NOMO-1 treated with DMSO at 0.1 percent for 48 hours (cell line): ENCODE measurements at regions not wholly inside any gene's neighbourhood (a gene's known extent, or its start where the extent isn't known, plus 50 kb on each side); places are given as distances from the start of the nearest gene placed in this dataset.

Source experiments
- DNase-seq: peaks from one replicate; lab custom pipeline; 2025; ENCODE audit not compliant: unreplicated experiment; lab: John Stamatoyannopoulos, UW

DNA sequence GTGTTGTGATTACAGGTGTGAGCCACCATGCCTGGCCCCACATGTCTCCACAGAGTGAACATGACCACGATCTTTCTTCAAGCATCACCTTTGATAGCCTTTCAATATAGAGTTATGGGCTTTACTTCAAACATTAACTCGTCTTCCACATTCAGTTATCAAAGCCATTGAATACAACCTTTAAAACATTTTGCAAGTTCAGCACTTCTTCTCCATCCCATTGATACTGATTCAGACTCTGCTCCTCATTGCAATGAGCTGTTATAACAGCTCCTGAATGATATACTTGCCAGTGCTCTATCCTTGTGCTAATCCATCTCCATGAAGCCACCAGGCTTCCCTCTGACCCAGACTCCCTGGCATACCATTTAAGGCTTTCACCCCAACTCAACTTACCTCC is 223.5 kb upstream of the EEA1 start:
- DNase-seq, result no peak

DNA sequence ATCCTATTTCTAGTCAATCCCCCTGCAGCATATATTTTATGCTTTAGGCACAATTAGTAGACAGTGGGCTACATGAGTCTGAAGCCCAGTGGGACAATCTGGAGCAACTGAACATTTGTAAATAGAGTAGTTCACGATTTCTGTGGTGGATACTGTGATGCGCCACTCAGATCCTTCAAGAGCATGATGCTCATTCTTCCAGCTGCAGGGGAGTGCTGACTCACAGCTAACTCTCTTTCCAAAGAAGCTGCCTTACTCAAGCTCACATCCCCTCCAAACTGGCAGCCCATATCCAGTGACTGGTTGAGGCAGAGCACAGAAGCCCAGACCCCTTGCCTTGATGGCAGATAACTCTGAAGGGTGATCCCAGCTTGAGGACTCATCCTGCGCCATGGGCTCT is 224.2 kb upstream of the EEA1 start:
- no peak for DNase-seq

- DNase-seq, result no peak
Measured at GRCh38 chr12:93154096-93154728, 223.5 kb upstream of the NUDT4 start.

DNA sequence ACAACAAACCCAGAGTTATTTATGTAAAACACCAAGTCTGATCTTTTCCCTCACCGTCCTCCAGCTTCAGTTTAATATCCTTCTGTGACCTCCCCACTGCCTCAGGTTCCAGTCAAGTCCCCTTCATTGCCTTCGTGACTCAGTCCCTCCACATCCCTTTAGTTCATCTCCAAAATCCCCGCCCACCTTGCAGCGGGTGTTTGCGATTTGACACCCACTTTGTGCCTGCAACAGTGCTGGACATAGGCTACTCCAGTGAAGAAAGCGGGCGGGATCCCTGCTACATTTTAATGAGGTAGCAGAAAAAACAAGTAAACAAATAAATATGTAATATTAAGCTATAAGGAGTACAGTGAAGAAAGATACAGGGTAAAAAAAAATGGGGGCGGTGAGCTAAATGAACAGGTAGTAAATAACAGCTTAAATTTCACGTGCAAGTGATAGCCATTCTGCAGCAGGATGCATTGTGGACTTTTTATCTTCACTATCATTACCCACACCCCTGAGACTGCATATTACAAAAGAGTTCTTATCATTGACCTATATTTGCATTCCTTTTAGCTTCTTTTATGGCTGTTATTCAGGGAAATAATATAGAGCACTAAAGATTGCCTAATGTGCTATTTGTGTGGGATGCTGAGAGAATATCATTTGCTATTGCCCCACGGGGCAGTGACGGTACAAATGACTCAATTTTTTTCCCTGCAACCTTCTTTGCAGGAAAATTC is 222.8 kb upstream of the NUDT4 start:
- no peak for DNase-seq

DNA sequence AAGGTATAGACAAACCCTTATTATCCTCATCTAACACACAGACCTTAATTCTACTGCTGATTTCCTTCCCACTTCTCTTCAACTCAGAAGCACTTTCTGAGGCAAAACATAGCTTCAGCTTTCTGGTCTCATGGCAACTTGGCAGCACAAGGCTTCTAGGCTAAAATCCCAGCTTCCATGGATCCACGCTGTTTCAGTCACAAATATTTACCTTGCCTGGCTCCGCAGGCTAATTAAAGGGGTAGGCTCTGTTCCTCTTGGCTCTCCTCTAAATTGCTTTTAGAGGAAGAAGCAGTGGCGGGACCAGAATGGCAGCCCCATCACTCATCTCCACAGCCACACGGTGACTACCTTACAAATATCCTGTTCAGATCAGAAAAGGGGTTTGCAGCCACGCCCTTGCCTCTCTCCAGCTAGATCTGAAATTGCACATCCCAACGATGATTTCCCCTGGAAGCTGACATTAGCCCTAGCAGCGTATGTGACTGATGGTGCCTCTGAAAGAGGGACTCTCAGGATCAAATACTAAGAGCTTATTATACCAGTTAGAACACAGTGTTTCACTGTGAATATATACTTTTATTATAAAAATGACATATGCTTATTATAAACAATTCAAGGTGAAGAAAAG is 221.5 kb upstream of the NUDT4 start:
- DNase-seq, result no peak

GRCh38 chr12:93157279-93157678 is 220.4 kb upstream of the NUDT4 start:
- no peak for DNase-seq

- no peak for DNase-seq
Measured at GRCh38 chr12:93158065-93158843, 219.5 kb upstream of the NUDT4 start.

- peak; percentile 36 for DNase-seq
Measured at GRCh38 chr12:93163260-93164036, 214.3 kb upstream of the NUDT4 start.

GRCh38 chr12:93164103-93164880 is 213.4 kb upstream of the NUDT4 start:
- DNase-seq, result no peak

- no peak for DNase-seq
Measured at GRCh38 chr12:93165384-93165932, 212.3 kb upstream of the NUDT4 start.

- DNase-seq, result peak; percentile 81
Measured at GRCh38 chr12:93166541-93167307, 211.0 kb upstream of the NUDT4 start.

DNA sequence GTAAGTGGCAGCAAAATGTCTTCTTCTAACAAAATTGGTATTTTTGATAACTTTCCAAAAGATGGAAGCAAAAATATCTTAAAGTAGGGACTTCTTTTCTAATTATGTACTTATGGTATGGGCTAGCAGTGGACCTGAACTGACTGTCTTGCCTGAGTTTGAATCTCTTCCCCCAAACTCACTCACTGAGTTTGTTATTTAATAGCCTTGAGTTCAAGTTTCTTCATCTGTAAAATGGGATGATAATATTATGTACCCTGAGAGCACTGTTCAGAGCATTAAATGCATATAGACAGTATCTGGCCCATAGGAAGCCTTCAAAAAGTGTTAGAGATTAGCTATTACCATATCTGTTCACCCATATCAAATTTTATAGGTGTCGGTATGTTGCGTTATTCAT is 210.4 kb upstream of the NUDT4 start:
- DNase-seq, result no peak

DNA sequence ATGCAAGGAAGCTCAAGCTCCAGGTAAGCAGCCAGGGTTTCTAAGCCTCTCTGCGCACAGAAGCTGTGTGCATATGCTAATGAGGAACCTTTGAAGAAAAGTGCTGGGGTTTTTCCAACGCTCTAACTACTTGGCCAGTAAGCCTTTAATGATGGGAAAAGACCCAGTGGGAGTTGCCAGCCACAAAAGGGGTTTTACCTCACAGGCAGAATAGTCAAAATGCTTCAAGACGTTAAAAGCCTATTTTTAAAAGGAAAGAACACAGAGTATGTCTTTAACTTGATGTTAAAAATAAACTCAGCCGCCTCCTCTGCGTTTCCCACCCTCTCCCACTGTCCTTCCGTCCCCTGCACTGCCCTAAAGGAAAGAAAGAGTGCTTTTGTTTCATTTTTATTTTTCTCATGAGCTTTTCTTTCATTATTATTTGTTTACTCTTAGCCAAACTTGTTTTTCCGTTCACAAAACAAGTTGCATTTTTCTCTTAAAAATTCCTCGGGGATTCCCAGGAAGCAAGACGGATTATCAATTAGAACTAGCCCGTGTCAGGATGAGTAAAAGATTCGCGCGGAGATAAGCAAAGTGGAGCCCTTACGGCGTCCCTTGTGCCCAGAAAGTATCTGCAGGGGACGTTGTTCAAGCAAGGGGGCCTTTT is 209.8 kb upstream of the NUDT4 start:
- DNase-seq, result peak; percentile 12

DNA sequence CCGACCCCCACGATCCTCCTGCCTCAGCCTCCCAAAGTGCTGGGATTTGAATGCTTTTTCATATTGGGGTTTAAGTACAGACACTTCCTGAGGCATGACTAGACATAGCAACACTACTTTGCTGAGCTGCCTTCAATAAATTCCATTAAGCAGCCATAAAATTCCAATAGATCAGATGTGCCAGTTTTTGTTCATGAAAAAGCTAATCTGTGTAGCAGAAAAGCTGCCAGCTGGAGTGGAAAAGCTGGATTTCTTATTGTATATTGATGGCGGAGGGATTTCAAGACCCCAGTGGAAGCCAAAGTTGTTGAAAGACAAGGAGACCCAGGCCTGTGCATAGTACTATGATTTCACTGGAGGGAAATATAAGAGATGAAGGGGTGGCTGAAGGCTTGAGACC is 209.0 kb upstream of the NUDT4 start:
- no peak for DNase-seq

- DNase-seq, result no peak
Measured at GRCh38 chr12:93169536-93169935, 208.2 kb upstream of the NUDT4 start.

GRCh38 chr12:93170928-93171327 is 206.8 kb upstream of the NUDT4 start:
- no peak for DNase-seq

DNA sequence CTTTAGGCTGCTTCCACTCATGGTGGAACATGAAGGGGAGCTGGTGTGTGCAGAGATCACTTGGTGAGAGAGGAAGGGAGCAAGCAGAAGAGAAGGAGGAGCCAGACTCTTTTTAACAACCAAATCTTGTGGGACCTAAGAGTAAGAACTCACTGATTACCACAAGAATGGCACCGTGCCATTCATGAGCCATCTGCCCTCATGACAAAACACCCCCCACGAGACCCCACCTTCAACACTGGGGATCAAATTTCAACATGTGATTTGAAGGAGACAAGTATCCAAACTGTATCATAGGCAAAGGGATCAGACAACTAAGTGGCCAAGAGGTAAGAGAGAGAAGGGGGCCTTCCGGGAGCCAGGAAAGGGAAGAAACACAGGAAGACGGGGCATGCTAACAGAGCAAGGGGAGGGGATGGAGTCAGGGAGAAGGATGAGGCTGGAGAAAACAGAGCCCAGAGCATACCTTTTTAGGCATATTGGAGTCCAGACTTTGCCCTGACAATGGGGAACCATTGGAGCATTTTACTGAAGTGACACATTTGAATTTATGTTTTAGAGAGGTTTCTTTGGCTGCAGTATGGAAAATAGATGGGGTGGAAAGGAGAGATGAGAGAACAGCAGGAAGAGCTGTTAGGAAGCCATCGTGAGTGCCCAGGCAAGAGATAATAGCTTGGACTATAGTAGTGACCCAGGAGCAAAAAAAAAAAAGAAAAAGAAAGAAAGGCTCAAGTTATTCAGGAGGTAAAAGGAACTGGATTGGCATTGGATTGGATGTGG is 204.4 kb upstream of the NUDT4 start:
- no peak for DNase-seq

- no peak for DNase-seq
Measured at GRCh38 chr12:93174048-93174447, 203.7 kb upstream of the NUDT4 start.
